ENCODE measurements at regions not wholly inside any gene's neighbourhood (a gene's known extent, or its start where the extent isn't known, plus 50 kb on each side); places are given as distances from the start of the nearest gene placed in this dataset.
A peak's percentile ranks its signal among the peaks of the same experiment; 100 is the strongest.
"Not testable (repeated sequence)": the region's sequence is repeated elsewhere in the genome, so short reads cannot be mapped to it uniquely, and the experiment has no call there.

GRCh38 chr17:45628019-45628418, 137.5 kb upstream of the PLEKHM1 start:
- no peak overlapping the region for H3K4me3 ChIP-seq (ENCODE audit: low read depth, low read length)
- DNase-seq (ENCODE audit: low read depth): no peak
- TF ChIP-seq CTCF (conservative IDR thresholded peaks at IDR 0.05; ENCODE audit: low read depth, low read length): no peak

GRCh38 chr17:45631941-45632340, 141.4 kb upstream of the PLEKHM1 start:
- no peak for DNase-seq (ENCODE audit: low read depth)
- no peak for TF ChIP-seq CTCF (conservative IDR thresholded peaks at IDR 0.05; ENCODE audit: low read depth, low read length)
- no peak overlapping the region for H3K4me3 ChIP-seq (ENCODE audit: low read depth, low read length)

- no peak for DNase-seq (ENCODE audit: low read depth)
- H3K4me3 ChIP-seq (ENCODE audit: low read depth, low read length): no peak overlapping the region
- TF ChIP-seq CTCF (conservative IDR thresholded peaks at IDR 0.05; ENCODE audit: low read depth, low read length): no peak
These were observed 144.7 kb upstream of the CRHR1 start for GRCh38 chr17:45639297-45639849.

- DNase-seq (ENCODE audit: low read depth): peak; percentile 15
- TF ChIP-seq CTCF (conservative IDR thresholded peaks at IDR 0.05; ENCODE audit: low read depth, low read length): peak; percentile 99
- H3K4me3 ChIP-seq (ENCODE audit: low read depth, low read length): no peak overlapping the region
These were observed 143.8 kb upstream of the CRHR1 start for GRCh38 chr17:45640141-45640850.

- H3K4me3 ChIP-seq (ENCODE audit: low read depth, low read length): no peak overlapping the region
- no peak for DNase-seq (ENCODE audit: low read depth)
- no peak for TF ChIP-seq CTCF (conservative IDR thresholded peaks at IDR 0.05; ENCODE audit: low read depth, low read length)
These were observed 142.6 kb upstream of the CRHR1 start for GRCh38 chr17:45641541-45641940.

- no peak overlapping the region for H3K4me3 ChIP-seq (ENCODE audit: low read depth, low read length)
- no peak for DNase-seq (ENCODE audit: low read depth)
- TF ChIP-seq CTCF (conservative IDR thresholded peaks at IDR 0.05; ENCODE audit: low read depth, low read length): no peak
These were observed 140.5 kb upstream of the CRHR1 start for GRCh38 chr17:45643591-45643990.

- not testable (repeated sequence) for DNase-seq (ENCODE audit: low read depth); H3K4me3 ChIP-seq (ENCODE audit: low read depth, low read length)
These were observed 139.5 kb upstream of the CRHR1 start for GRCh38 chr17:45644637-45645036.
